OCI-M1 (cell line): ENCODE measurements at regions not wholly inside any gene's neighbourhood (a gene's known extent, or its start where the extent isn't known, plus 50 kb on each side); places are given as distances from the start of the nearest gene placed in this dataset.

Source experiments
- DNase-seq: peaks from one replicate; lab custom pipeline; 2025; lab: John Stamatoyannopoulos, UW

- no peak for DNase-seq
These were observed 423.7 kb downstream of the C3orf38 start for GRCh38 chr3:88573472-88573871.

- DNase-seq = no peak
These were observed 424.4 kb downstream of the C3orf38 start for GRCh38 chr3:88574146-88574545.

- DNase-seq = no peak
These were observed 434.7 kb downstream of the C3orf38 start for GRCh38 chr3:88584451-88584850.

DNA sequence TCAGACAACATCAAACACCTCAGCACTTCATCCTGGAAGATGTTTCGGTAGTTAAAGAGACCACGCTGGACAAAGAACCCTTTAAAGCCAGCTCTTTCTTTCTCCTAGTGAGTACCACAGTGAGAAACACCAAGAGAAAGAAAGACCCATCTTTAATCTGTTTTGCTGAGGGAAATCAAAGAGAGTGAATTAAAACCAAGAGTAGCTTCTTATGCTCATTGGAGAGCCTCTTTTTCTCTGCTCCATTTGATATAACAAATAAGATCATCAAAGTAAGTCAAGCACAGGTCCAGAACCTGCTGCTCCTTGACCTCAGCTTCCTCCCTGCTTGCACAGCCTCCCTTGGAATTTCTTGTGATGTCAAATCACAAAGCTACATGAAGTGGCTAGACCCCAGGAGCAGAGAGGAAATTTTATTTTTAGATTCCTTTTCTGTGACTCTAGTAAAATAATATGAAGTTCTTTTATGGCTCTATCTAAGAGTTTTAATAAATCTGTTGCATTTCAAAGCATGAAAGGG lies 436.4 kb downstream of the C3orf38 start:
- DNase-seq = no peak

- no peak for DNase-seq
These were observed 439.4 kb downstream of the C3orf38 start for GRCh38 chr3:88589138-88589537.

GRCh38 chr3:88595026-88595425 lies 445.3 kb downstream of the C3orf38 start:
- DNase-seq = peak; percentile 38

GRCh38 chr3:88596451-88596850 lies 446.7 kb downstream of the C3orf38 start:
- DNase-seq = no peak

DNA sequence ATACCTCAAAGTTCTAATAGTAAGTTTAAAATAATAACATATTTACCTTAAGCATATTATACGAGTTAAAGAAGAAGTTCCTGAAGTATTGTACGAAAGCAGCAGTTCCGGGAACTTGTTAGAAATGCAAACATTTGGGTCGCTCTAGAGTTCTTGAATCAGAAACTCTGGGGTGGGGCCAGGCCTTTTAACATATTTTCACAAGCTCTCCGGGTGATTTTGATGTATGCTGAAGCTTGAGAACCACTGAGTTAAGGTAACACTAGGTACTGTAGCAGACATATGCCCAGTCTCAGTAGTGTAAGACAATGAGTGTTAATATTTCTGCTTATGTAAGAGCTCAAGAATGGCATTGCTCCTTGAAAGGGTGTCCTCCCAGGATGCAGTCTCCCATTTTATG lies 461.1 kb downstream of the C3orf38 start:
- DNase-seq = no peak

- DNase-seq = peak; percentile 15
These were observed 462.1 kb downstream of the C3orf38 start for GRCh38 chr3:88611826-88612326.

DNA sequence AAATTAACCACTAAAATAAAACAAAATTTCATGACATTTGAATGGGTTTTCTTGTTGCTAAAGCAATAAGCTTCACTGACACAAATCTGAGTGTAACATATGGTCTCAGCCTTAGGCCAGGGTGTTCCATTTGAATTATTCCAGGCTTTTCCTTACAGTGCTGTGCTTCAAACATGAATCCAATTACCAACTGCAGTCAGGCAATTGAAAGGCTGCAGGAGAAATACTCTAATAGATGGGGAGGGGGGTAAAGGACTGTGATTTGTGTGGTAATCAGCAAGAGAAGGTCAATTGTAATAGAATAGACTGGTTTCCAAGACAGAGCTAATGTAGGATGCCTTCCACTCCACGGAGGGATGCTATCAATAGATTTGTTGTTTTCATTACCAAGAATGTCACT lies 466.7 kb downstream of the C3orf38 start:
- DNase-seq = no peak

GRCh38 chr3:88617283-88617682 lies 467.5 kb downstream of the C3orf38 start:
- peak; percentile 57 for DNase-seq

GRCh38 chr3:88618021-88618645 lies 468.4 kb downstream of the C3orf38 start:
- no peak for DNase-seq

GRCh38 chr3:88621586-88621985 lies 471.8 kb downstream of the C3orf38 start:
- no peak for DNase-seq

- no peak for DNase-seq
These were observed 473.9 kb downstream of the C3orf38 start for GRCh38 chr3:88623709-88624108.

GRCh38 chr3:88626456-88627120 lies 476.8 kb downstream of the C3orf38 start:
- no peak for DNase-seq

GRCh38 chr3:88628901-88629300 lies 478.5 kb upstream of the EPHA3 start:
- DNase-seq = no peak

DNA sequence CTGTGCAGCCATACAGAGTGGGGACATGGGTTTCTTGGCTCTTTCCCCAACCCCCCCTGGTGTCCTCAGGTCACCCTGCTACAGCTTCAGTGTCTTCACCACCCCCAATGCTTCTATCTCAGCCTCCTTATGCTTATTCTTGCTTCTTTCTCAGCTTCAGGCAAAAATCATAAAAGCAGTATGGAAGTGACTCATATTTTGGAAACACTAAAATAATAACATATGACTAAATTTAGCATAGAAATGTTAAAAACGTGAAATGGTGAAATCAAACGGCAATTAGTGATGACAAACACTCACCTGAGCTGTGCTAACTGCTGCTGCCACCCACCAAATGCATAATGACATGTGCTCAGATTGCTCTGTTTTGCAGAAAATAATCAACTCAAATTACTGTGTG lies 475.2 kb upstream of the EPHA3 start:
- DNase-seq = no peak

DNA sequence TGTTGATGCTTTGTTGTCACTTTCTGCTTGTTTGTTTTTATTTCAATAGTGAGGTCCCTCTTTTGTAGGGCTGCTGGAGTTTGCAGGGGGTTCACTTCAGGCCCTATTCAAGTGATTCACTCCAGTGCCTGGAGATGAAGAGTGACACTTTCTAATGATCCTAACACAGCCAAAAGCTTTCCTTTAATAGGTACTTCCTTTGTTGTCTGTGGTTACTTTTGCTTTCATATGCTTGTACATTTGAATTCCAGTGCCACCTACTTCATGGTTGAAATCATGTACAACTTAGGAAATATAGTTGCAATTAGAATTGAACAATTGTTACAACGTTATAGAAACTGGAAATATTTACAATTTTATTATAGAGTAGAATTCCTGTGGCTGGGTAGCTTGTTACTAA lies 466.8 kb upstream of the EPHA3 start:
- DNase-seq = no peak

- peak; percentile 11 for DNase-seq
These were observed 466.3 kb upstream of the EPHA3 start for GRCh38 chr3:88641033-88641604.

- DNase-seq = no peak
These were observed 450.0 kb upstream of the EPHA3 start for GRCh38 chr3:88657459-88657858.

DNA sequence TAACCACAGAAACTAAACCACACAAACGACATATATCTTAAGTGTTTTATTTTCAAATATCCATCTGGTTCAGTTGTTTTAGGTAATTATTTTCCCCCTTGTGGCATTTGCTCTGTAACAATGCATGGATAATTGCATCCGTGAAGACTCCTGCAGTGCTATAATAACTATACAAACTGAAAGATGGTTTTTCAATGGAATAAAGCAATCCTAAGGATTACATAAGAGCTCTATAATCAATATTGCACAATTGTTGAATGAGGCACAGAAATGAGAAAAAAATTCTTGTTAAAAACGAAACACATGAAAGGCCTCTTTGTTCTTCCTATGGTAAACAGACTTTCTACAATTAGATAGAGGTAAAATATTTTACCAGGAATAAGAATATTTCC lies 446.0 kb upstream of the EPHA3 start:
- no peak for DNase-seq

DNA sequence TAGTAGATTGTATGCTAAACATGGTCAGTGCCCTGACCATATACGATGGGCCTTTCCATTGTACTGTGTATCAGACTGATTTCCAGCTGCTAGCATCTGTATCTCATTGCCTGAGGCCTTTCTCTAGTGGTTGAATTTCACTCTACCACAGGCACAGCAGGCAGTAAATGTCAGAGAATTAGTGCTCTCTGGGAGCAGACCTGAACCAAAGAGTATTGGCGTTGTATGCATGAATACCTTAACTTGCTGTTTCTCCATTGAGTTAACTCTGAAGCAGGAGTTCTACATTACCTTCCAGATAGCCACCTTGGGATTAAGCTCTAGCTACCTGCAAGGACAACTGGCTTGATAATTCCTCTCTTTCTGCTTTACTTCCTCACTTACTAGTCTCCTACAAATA lies 439.2 kb upstream of the EPHA3 start:
- DNase-seq = no peak

DNA sequence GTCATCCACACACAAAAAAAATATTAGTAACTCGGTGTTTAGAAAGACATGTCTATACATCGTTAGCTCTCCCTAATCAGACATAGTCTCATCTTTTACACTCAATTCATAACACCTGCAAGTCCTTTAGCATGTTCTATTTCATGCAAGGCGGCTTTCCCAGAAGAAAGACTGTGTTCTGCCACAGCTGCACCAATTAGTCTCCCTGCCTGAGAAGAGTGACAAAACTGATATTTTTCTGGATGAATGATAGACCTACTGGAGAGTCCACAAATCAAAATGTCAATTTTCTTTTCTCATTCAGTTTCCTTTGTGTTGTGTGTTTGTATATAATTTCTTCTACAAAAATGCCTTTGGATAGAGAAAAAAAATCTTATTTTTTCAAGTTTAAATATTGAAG lies 435.8 kb upstream of the EPHA3 start:
- DNase-seq = no peak
